GM23338 (cell line): ENCODE measurements at regions not wholly inside any gene's neighbourhood (a gene's known extent, or its start where the extent isn't known, plus 50 kb on each side); places are given as distances from the start of the nearest gene placed in this dataset.

ENCODE experiments used
- ATAC-seq: fragments of 200-7000 bp; cut with Tn5 transposase; 3 replicates; pipeline ENCODE4 v1.9.1; 2020
- DNase-seq: peaks from one replicate; pipeline ENCODE4 v3.0.0-alpha.2; 2015; ENCODE audit warnings: low spot score
- H2AFZ ChIP-seq: fragments of 200-600 bp; sonication (generic); 2 replicates; pipeline ENCODE4 v1.8.0; 2016; ENCODE audit warnings: antibody characterized with exemption, mild to moderate bottlenecking, moderate library complexity
- H3F3A ChIP-seq: fragments of 200-600 bp; sonication (generic); replicated peaks from 2 replicates; pipeline ENCODE4 v1.8.0; 2017; ENCODE audit warnings: antibody characterized with exemption, mixed run types, low read depth
- H3K27ac ChIP-seq: fragments of 200-600 bp; sonication (generic); 2 replicates; pipeline ENCODE4 v1.6.1; 2016; ENCODE audit warnings: low read depth
- H3K27me3 ChIP-seq: fragments of 200-600 bp; sonication (generic); 2 replicates; pipeline ENCODE4 v1.8.0; 2016; ENCODE audit warnings: mild to moderate bottlenecking, mixed run types, moderate library complexity; ENCODE audit not compliant: insufficient read depth
- H3K36me3 ChIP-seq: fragments of 200-600 bp; sonication (generic); 2 replicates; pipeline ENCODE4 v1.8.0; 2016; ENCODE audit warnings: mild to moderate bottlenecking; ENCODE audit not compliant: insufficient read depth
- H3K4me1 ChIP-seq: fragments of 200-600 bp; sonication (generic); 2 replicates; pipeline ENCODE4 v1.8.0; 2016; ENCODE audit warnings: mild to moderate bottlenecking, moderate library complexity; ENCODE audit not compliant: insufficient read depth
- H3K4me2 ChIP-seq: fragments of 200-600 bp; sonication (generic); 2 replicates; pipeline ENCODE4 v1.7.1; 2017; ENCODE audit warnings: mixed run types
- H3K4me3 ChIP-seq: fragments of 200-600 bp; sonication (generic); 2 replicates; pipeline ENCODE4 v1.6.1; 2016; ENCODE audit warnings: mixed run types
- H3K79me2 ChIP-seq: fragments of 200-600 bp; sonication (generic); replicated peaks from 2 replicates; pipeline ENCODE4 v1.8.0; 2017; ENCODE audit warnings: mild to moderate bottlenecking; ENCODE audit not compliant: insufficient read depth
- H3K9me2 ChIP-seq: fragments of 200-600 bp; sonication (generic); 2 replicates; pipeline ENCODE4 v1.8.0; 2017; ENCODE audit not compliant: insufficient read depth
- H4K20me1 ChIP-seq: fragments of 200-600 bp; sonication (generic); replicated peaks from 2 replicates; pipeline ENCODE4 v1.8.0; 2017; ENCODE audit warnings: mild to moderate bottlenecking; ENCODE audit not compliant: insufficient read depth
- H3K27ac Mint-ChIP-seq: 2 replicates; pipeline ENCODE4 v1.8.0; 2020; ENCODE audit warnings: inconsistent platforms, mild to moderate bottlenecking, moderate library complexity, mixed read lengths
- H3K27me3 Mint-ChIP-seq: 3 replicates; pipeline ENCODE4 v1.8.0; 2022; ENCODE audit warnings: low read depth, mild to moderate bottlenecking, moderate library complexity, mixed read lengths, inconsistent platforms; ENCODE audit not compliant: insufficient read depth, poor library complexity
- H3K36me3 Mint-ChIP-seq: 3 replicates; pipeline ENCODE4 v1.8.0; 2021; ENCODE audit warnings: low read depth, mild to moderate bottlenecking, inconsistent platforms, moderate library complexity, mixed read lengths
- H3K4me1 Mint-ChIP-seq: 3 replicates; pipeline ENCODE4 v1.8.0; 2020; ENCODE audit warnings: mild to moderate bottlenecking, inconsistent platforms, mixed read lengths
- H3K4me3 Mint-ChIP-seq: 3 replicates; pipeline ENCODE4 v1.8.0; 2021; ENCODE audit warnings: moderate library complexity, mild to moderate bottlenecking, inconsistent platforms, mixed read lengths
- H3K9me3 Mint-ChIP-seq: 3 replicates; pipeline ENCODE4 v1.8.0; 2020; ENCODE audit warnings: moderate library complexity, mild to moderate bottlenecking, inconsistent platforms, mixed read lengths
- CREB1 ChIP-seq: fragments of 250-450 bp; sonication (Bioruptor Pico); IDR thresholded peaks from 2 replicates; pipeline ENCODE4 v1.5.0; 2020; ENCODE audit warnings: low read depth, mild to moderate bottlenecking, moderate library complexity
- EZH2 ChIP-seq: fragments of 200-600 bp; sonication (generic); IDR thresholded peaks from one replicate; pipeline ENCODE4 v1.8.0; 2017; ENCODE audit warnings: antibody characterized with exemption, mild to moderate bottlenecking, low read depth; ENCODE audit not compliant: unreplicated experiment
- JUNB ChIP-seq: IDR thresholded peaks from one replicate; pipeline ENCODE4 v1.6.1; 2016; ENCODE audit warnings: antibody characterized with exemption; ENCODE audit not compliant: unreplicated experiment
- NANOG ChIP-seq: IDR thresholded peaks from 2 replicates; pipeline ENCODE4 v1.6.1; 2016; ENCODE audit warnings: antibody characterized with exemption, borderline replicate concordance
- POLR2AphosphoS5 ChIP-seq: IDR thresholded peaks from 2 replicates; pipeline ENCODE4 v1.6.1; 2016; ENCODE audit warnings: antibody characterized with exemption, low read depth
- ZNF114 ChIP-seq: fragments of 250-450 bp; sonication (Bioruptor Pico); IDR thresholded peaks from 2 replicates; pipeline ENCODE4 v1.5.0; 2020; ENCODE audit warnings: mild to moderate bottlenecking, moderate library complexity
- ZNF331 ChIP-seq: fragments of 250-450 bp; sonication (Bioruptor Pico); IDR thresholded peaks from 2 replicates; pipeline ENCODE4 v1.5.0; 2020; ENCODE audit warnings: low read depth, mild to moderate bottlenecking, moderate library complexity
- ZNF462 ChIP-seq: fragments of 250-450 bp; sonication (Bioruptor Pico); IDR thresholded peaks from 2 replicates; pipeline ENCODE4 v1.5.0; 2020; ENCODE audit warnings: mild to moderate bottlenecking, moderate library complexity

DNA sequence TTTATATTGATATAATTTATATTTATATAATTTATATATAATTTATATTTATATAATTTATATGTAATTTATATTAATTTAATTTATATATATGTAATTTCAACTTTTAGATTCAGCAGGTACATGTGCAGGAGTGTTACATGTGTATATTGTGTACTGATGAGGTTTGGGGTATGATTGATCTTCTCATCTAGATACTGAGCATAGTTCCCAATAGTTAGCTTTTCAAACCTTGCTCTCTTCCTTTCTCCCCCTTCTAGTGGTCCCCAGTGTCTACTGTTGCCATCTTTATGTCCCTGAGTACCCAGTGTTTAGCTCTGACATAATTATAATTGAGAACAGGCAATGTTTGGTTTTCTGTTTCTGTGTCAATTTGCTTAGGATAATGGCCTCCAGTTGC is 1335.3 kb upstream of the CDH2 start (continued):
- TF ChIP-seq ZNF462 (CRISPR knock-in tag) (no peak), ZNF114 (no peak), CREB1 (CRISPR knock-in tag) (no peak), POLR2AphosphoS5 (no peak), JUNB (no peak), EZH2 (no peak), ZNF331 (CRISPR knock-in tag) (no peak), NANOG (no peak)

DNA sequence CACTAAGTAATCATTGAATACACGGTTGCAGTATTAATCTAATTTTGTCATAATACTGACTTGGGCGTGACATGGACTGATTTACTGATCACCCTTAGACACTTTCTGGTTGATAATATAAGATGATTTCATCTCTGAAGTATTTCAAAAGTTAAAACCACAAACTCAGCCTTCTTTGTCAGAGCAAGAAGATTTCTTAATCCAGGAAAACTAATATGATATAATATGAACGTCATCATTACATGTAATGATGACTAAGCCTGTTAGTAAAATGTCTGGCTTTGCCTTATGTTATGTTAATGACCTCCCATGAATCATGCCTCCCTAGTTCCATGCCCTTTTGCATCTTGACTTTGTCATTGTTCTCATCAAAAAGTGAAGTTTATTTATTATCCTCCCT is 1325.0 kb upstream of the CDH2 start:
- H3K4me2 ChIP-seq, result no peak overlapping the region
- no peaks in the 10 kb centered on the region for H3F3A ChIP-seq
- no peak overlapping the region for H3K27ac Mint-ChIP-seq
- H3K27ac ChIP-seq, result no peak overlapping the region
- 0 out of 3 replicates have a peak, but pooled peaks cover 2% of the 10 kb centered on the region for H3K4me1 Mint-ChIP-seq
- no peak for ATAC-seq
- no peaks in the 10 kb centered on the region for H3K79me2 ChIP-seq
- TF ChIP-seq NANOG (no peak), ZNF114 (no peak), ZNF331 (CRISPR knock-in tag) (no peak)
- no peaks in the 10 kb centered on the region for H3K36me3 Mint-ChIP-seq
- H3K36me3 ChIP-seq, result no peaks in the 10 kb centered on the region
- DNase-seq, result no peak
- no peaks in the 10 kb centered on the region for H3K9me2 ChIP-seq
- H2AFZ ChIP-seq, result no peak overlapping the region
- no peaks in the 10 kb centered on the region; the same call in 2 of the 3 replicates for H3K9me3 Mint-ChIP-seq
- H3K27me3 Mint-ChIP-seq, result no peaks in the 10 kb centered on the region
- H3K4me3 Mint-ChIP-seq, result no peak overlapping the region
- H3K27me3 ChIP-seq, result no peaks in the 10 kb centered on the region
- no peak overlapping the region for H3K4me3 ChIP-seq
- 0 out of 2 replicates have a peak, but pooled peaks cover 3% of the 10 kb centered on the region for H3K4me1 ChIP-seq
- no peaks in the 10 kb centered on the region for H4K20me1 ChIP-seq
